GM19455 (cell line): ENCODE measurements at regions not wholly inside any gene's neighbourhood (a gene's known extent, or its start where the extent isn't known, plus 50 kb on each side); places are given as distances from the start of the nearest gene placed in this dataset.
"Not testable (repeated sequence)": the region's sequence is repeated elsewhere in the genome, so short reads cannot be mapped to it uniquely, and the experiment has no call there.

Source experiments
- ATAC-seq: cut with Tn5 transposase; IDR thresholded peaks from one replicate; pipeline ENCODE4 v1.9.1; 2021; ENCODE audit not compliant: unreplicated experiment

- ATAC-seq, result not testable (repeated sequence)
Observed at GRCh38 chr10:109214891-109215290, 708.4 kb downstream of the XPNPEP1 start.

- no peak for ATAC-seq
Observed at GRCh38 chr10:109207361-109207760, 716.0 kb downstream of the XPNPEP1 start.

- ATAC-seq, result no peak
Observed at GRCh38 chr10:109205929-109206585, 717.3 kb downstream of the XPNPEP1 start.

GRCh38 chr10:109203646-109204353 lies 719.5 kb downstream of the XPNPEP1 start:
- no peak for ATAC-seq

GRCh38 chr10:109202111-109202510 lies 721.2 kb downstream of the XPNPEP1 start:
- ATAC-seq, result no peak

- ATAC-seq, result no peak
Observed at GRCh38 chr10:109200646-109201045, 722.7 kb downstream of the XPNPEP1 start.

GRCh38 chr10:109191823-109192222 lies 731.5 kb downstream of the XPNPEP1 start:
- no peak for ATAC-seq

GRCh38 chr10:109191341-109191740 lies 732.0 kb downstream of the XPNPEP1 start:
- ATAC-seq, result no peak

- ATAC-seq, result no peak
Observed at GRCh38 chr10:109187677-109188076, 735.6 kb downstream of the XPNPEP1 start.

GRCh38 chr10:109183366-109183765 lies 739.9 kb downstream of the XPNPEP1 start:
- no peak for ATAC-seq

- no peak for ATAC-seq
Observed at GRCh38 chr10:109178591-109178990, 744.7 kb downstream of the XPNPEP1 start.

- ATAC-seq, result no peak
Observed at GRCh38 chr10:109174526-109174925, 748.8 kb downstream of the XPNPEP1 start.

GRCh38 chr10:109173937-109174336 lies 749.4 kb downstream of the XPNPEP1 start:
- no peak for ATAC-seq

GRCh38 chr10:109173121-109173520 lies 750.2 kb downstream of the XPNPEP1 start:
- ATAC-seq, result no peak

- no peak for ATAC-seq
Observed at GRCh38 chr10:109166935-109167334, 756.4 kb downstream of the XPNPEP1 start.

- ATAC-seq, result no peak
Observed at GRCh38 chr10:109159351-109159750, 764.0 kb downstream of the XPNPEP1 start.

GRCh38 chr10:109156396-109156795 lies 766.9 kb downstream of the XPNPEP1 start:
- ATAC-seq, result no peak

GRCh38 chr10:109149666-109150350 lies 773.5 kb downstream of the XPNPEP1 start:
- ATAC-seq, result no peak

- ATAC-seq, result no peak
Observed at GRCh38 chr10:109127363-109127762, 795.9 kb downstream of the XPNPEP1 start.

- ATAC-seq, result no peak
Observed at GRCh38 chr10:109126541-109126940, 796.8 kb downstream of the XPNPEP1 start.

GRCh38 chr10:109126016-109126415 lies 797.3 kb downstream of the XPNPEP1 start:
- ATAC-seq, result no peak

GRCh38 chr10:109115179-109115578 lies 808.1 kb downstream of the XPNPEP1 start:
- no peak for ATAC-seq
